Stimulated activated effector memory CD8-positive, alpha-beta T cell treated with anti-CD3 and anti-CD28 coated beads, Interleukin-12 subunit alpha, Interleukin-12 subunit beta, amount 100 ng/mL, for 72 hours (primary cell): ENCODE measurements at regions not wholly inside any gene's neighbourhood (a gene's known extent, or its start where the extent isn't known, plus 50 kb on each side); places are given as distances from the start of the nearest gene placed in this dataset.
"Not testable (repeated sequence)": the region's sequence is repeated elsewhere in the genome, so short reads cannot be mapped to it uniquely, and the experiment has no call there.

Experiments used
- ATAC-seq: fragments of 150-1000 bp; cut with Tn5 transposase; 2 replicates; pipeline ENCODE4 v1.10.0; 2021
- DNase-seq, 2 donors: peaks; one replicate each; pipeline ENCODE4 v3.0.0; 2021 to 2022; ENCODE audit warnings: low spot score in 2 of 2
- H3K27ac Mint-ChIP-seq: one replicate; pipeline ENCODE4 v1.8.0; 2022; ENCODE audit warnings: mild to moderate bottlenecking, mixed read lengths
- H3K36me3 Mint-ChIP-seq: one replicate; pipeline ENCODE4 v1.8.0; 2022; ENCODE audit warnings: mild to moderate bottlenecking, mixed read lengths
- H3K4me1 Mint-ChIP-seq: one replicate; pipeline ENCODE4 v1.8.0; 2022; ENCODE audit warnings: mixed read lengths
- H3K4me3 Mint-ChIP-seq: one replicate; pipeline ENCODE4 v1.8.0; 2022; ENCODE audit warnings: mild to moderate bottlenecking, mixed read lengths
- H3K9me3 Mint-ChIP-seq: one replicate; pipeline ENCODE4 v1.8.0; 2022; ENCODE audit warnings: mixed read lengths

DNA sequence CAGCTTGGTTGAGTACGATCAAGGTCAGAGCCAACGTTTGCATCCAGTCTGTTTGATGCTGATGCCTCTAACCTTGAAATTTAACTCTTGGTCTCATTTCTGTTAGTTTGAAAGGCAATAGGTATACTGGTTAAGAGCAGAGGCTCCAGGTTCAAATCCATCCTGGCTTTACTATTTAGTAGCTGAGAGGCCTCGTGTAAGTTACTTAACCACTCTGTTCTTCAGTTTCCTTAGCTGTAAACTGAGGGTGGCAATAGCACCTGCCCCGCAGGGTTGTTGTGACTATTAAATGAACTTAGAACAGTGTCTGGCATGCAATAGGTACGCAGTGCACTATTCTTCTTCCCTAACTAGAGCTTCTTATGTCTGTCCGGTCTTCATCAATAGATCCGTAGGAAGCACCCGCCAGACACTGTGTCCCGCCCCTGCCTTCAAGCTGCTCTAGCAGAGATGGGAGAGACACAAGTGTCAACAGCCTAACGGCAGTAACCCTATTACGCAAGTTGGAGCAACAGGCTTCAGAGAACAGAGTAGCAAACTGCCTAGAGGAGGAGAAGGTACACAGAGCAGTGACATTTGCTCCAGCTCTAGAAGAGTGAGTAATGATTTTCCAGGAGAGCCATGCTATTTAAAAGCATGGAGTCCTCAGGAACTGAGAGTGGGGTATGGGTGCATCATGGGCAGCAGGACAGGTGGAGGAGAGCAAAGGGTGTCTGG, 62.7 kb upstream of the ST3GAL5 start:
- peak overlapping the region; percentile 29 for H3K27ac Mint-ChIP-seq
- peaks cover 10% of the 10 kb centered on the region for H3K9me3 Mint-ChIP-seq
- ATAC-seq (no peak), DNase-seq (no peak)
- peaks cover 11% of the 10 kb centered on the region for H3K4me1 Mint-ChIP-seq
- H3K4me3 Mint-ChIP-seq = no peak overlapping the region
- H3K36me3 Mint-ChIP-seq = no peaks in the 10 kb centered on the region

DNA sequence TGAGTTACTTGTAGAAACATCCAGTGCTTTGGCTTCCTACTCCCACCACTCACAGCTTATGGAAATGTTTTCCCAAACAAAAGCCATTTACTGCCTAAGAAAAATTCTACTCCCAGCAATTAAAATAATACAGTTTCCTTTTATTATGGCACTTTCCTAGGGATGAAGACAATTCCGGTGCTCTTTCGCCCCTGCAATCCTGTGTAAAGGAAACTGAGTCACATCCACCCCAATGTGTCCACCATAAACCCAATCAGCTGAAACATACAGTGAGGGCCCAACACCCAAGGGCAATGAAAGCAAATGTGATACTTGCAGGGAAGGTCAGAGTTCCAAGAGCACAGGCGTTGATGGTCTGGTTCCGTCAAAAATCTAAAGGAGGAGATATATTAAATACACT, 62.0 kb upstream of the ST3GAL5 start:
- no peak for DNase-seq
- Mint-ChIP-seq H3K27ac (no peak overlapping the region), H3K9me3 (peaks cover 10% of the 10 kb centered on the region), H3K36me3 (no peaks in the 10 kb centered on the region), H3K4me1 (peaks cover 11% of the 10 kb centered on the region), H3K4me3 (no peak overlapping the region)
- no peak for ATAC-seq

DNA sequence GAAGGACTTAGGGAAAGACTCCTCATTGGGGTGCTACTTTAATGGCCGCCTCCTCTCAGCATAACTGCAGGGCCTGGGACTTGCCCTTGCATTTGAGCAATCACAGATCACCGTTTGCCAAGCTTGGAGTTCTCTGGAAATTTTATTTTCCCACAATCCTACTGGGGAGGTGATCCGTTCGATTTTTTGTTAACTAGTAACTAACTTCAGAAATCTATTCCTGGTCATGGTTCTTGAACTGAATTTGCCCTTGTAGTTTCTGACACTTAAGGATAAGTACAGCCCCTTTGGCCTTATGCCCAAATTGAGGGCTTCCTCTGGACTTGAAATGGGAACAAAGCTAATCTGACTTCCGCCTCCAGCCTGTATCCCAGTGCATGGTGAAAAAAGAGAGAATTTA, 60.5 kb upstream of the ST3GAL5 start:
- H3K4me1 Mint-ChIP-seq = peaks cover 4% of the 10 kb centered on the region
- DNase-seq = no peak
- H3K27ac Mint-ChIP-seq = no peak overlapping the region
- no peak for ATAC-seq
- H3K9me3 Mint-ChIP-seq = peaks cover 10% of the 10 kb centered on the region
- no peaks in the 10 kb centered on the region for H3K36me3 Mint-ChIP-seq
- H3K4me3 Mint-ChIP-seq = no peak overlapping the region

DNA sequence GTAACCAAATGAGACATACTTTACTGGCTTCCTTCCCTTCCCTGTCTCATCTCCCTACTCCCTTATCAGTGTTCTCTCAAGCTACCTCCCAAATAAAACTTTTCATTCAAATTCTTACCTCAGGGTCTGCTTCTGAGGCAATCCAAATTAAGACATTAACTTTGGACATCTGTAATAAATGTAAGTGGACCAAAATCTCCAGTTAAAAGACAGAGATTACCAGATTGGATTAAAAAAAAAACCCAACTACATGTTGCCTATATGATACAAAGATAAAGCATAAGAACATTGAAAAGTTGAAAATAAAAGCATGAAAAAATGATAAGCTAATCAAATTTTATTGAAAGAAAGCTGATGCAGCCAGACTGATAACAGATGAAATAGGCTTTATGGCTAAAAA, 58.8 kb upstream of the ST3GAL5 start:
- DNase-seq (no peak), ATAC-seq (no peak)
- no peak overlapping the region for H3K4me3 Mint-ChIP-seq
- H3K4me1 Mint-ChIP-seq = peaks cover 4% of the 10 kb centered on the region
- H3K9me3 Mint-ChIP-seq = peaks cover 17% of the 10 kb centered on the region
- no peaks in the 10 kb centered on the region for H3K36me3 Mint-ChIP-seq
- H3K27ac Mint-ChIP-seq = no peak overlapping the region

DNA sequence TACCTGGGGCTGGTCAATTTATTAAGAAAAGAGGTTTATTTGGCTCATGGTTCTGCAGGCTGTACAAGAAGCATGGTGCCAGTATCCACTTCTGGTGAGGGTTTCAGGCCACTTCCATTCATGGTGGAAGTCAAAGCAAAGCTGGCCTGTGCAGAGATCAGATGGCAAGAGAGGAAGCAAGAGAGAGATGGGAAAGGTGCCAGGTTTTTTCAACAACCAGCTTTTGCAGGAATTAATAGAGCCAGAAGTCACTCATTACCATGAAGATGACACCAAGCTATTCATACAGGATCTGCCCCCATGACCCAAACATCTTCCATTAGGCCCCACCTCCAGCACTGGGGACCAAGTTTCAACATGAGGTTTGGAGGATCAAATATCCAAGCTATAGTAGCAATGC, 56.8 kb upstream of the ST3GAL5 start:
- H3K9me3 Mint-ChIP-seq = peaks cover 20% of the 10 kb centered on the region
- ATAC-seq (no peak), DNase-seq (no peak)

DNA sequence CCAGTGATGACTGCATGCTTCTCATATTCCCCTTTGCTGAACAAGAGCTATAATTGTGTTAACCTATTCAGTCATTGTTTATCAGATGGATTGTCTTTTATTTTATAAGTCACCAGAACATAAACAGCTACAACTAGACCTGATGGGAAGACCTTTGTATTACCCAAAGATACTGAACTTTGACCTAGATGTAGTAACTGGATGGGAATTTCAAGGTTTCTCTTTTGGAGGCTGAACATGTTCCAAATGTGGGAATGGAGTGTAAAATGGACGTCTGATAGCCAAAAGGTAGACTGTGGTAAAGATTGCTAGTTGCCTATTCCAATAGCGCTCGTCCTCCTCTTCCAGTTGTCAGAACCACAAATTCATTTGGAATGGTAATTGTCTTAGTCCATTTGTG, 56.4 kb upstream of the ST3GAL5 start:
- Mint-ChIP-seq H3K36me3 (no peaks in the 10 kb centered on the region), H3K4me1 (no peaks in the 10 kb centered on the region), H3K9me3 (peaks cover 20% of the 10 kb centered on the region), H3K4me3 (no peak overlapping the region), H3K27ac (no peak overlapping the region)
- ATAC-seq (no peak), DNase-seq (no peak)

More for the DNA sequence above, 56.8 kb upstream of the ST3GAL5 start:
- no peaks in the 10 kb centered on the region for H3K36me3 Mint-ChIP-seq
- no peak overlapping the region for H3K4me3 Mint-ChIP-seq
- no peak overlapping the region for H3K27ac Mint-ChIP-seq
- no peaks in the 10 kb centered on the region for H3K4me1 Mint-ChIP-seq

DNA sequence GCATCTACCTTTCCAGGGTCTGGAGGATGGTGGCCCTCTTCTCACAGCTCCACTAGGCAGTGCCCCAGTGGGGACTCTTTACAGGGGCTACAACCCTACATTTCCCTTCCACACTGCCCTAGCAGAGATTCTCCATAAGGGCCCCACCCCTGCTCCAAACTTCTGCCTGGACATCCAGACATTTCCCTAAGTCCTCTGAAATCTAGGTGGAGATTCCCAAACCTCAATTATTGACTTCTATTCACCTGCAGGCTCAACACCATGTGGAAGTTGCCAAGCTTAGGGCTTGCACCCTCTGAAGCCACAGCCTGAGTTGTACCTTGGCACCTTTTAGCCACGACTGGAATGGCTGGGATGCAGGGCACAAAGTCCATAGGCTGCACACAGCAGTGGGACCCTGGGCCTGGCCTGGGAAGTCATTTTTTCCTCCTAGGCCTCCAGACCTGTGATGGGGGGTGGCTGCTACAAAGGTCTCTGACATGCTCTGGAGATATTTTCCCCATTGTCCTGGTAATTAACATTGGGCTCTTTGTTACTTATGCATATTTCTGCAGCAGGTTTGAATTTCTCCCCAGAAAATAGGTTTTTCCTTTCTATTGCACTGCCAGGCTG, 53.7 kb upstream of the ST3GAL5 start:
- H3K4me1 Mint-ChIP-seq = no peaks in the 10 kb centered on the region
- no peak overlapping the region for H3K4me3 Mint-ChIP-seq
- no peak for ATAC-seq
- DNase-seq = no peak
- H3K27ac Mint-ChIP-seq = no peak overlapping the region
- no peaks in the 10 kb centered on the region for H3K36me3 Mint-ChIP-seq
- peaks cover 15% of the 10 kb centered on the region for H3K9me3 Mint-ChIP-seq

DNA sequence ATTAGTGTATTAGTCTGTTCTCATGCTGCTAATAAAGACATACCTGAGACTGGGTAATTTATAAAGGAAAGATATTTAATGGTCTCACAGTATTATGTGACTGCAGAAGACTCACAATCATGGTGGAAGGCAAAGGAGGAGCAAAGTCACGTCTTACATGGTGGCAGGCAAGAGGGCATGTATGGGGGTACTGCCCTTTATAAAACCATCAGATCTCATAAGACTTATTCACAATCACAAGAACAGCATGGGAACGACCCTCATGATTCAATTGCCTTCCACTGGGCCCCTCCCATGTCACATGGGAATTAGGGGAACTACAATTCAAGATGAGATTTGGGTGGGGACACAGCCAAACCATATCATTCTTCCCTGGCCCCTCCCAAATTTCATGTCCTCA, 52.7 kb upstream of the ST3GAL5 start:
- not testable (repeated sequence) for H3K4me3 Mint-ChIP-seq, H3K27ac Mint-ChIP-seq, H3K4me1 Mint-ChIP-seq, H3K9me3 Mint-ChIP-seq, H3K36me3 Mint-ChIP-seq, DNase-seq, ATAC-seq

DNA sequence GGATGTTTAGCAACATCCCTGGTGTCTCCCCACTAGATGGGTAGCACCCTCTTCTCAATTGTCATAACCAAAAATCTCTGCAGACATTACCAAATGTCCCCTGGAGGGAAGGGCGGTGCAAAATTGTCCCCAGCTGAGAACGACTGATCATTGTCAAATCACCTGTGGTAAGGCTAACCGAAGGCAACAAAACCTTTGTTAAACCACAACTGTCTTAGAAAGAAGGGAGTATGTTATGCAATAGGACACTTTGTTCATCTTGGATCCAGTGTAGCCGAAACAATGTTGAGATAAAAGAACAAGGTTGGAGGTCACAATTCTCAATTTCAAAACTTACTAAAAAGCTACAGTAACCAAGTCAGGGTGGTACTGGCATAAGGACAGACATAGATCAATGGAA, 50.3 kb upstream of the ST3GAL5 start:
- Mint-ChIP-seq H3K4me1 (peaks cover 2% of the 10 kb centered on the region), H3K9me3 (peaks cover 10% of the 10 kb centered on the region), H3K27ac (no peak overlapping the region), H3K4me3 (no peak overlapping the region), H3K36me3 (no peaks in the 10 kb centered on the region)
- no peak for ATAC-seq
- no peak for DNase-seq
